B cell (primary cell): ENCODE measurements at regions not wholly inside any gene's neighbourhood (a gene's known extent, or its start where the extent isn't known, plus 50 kb on each side); places are given as distances from the start of the nearest gene placed in this dataset.

Experiments
- EZH2 ChIP-seq: IDR thresholded peaks from 2 replicates; pipeline ENCODE4 v1.6.1; 2012; ENCODE audit warnings: borderline replicate concordance, low read depth, mild to moderate bottlenecking, moderate library complexity, low read length; ENCODE audit not compliant: insufficient read depth, poor library complexity, severe bottlenecking
- TF ChIP-seq, protein P1 (sequence below): fragments of 200-600 bp; IDR thresholded peaks from one replicate; pipeline ENCODE4 v1.8.0; 2022; ENCODE audit warnings: antibody characterized with exemption, mild to moderate bottlenecking

DNA sequence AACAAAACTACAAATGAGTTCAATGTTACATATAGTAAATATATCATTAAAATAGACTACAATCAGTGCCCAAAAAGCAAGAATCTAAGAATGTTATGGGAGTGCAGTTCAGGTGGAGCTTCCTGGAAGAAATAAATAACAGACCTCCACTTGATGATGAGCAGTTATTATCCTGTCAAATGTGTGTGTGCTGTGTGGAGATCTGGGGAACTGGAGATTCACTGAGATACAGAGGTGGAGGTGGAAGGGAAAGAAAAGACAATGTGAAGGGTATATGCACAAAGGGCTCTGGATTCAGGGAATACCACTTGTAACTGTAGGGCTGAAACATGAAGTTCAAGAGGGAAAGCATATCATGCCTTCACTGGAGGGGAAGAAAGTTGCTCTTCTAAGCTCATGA is 331.1 kb downstream of the SEMA3D start:
- TF ChIP-seq, protein P1, sequence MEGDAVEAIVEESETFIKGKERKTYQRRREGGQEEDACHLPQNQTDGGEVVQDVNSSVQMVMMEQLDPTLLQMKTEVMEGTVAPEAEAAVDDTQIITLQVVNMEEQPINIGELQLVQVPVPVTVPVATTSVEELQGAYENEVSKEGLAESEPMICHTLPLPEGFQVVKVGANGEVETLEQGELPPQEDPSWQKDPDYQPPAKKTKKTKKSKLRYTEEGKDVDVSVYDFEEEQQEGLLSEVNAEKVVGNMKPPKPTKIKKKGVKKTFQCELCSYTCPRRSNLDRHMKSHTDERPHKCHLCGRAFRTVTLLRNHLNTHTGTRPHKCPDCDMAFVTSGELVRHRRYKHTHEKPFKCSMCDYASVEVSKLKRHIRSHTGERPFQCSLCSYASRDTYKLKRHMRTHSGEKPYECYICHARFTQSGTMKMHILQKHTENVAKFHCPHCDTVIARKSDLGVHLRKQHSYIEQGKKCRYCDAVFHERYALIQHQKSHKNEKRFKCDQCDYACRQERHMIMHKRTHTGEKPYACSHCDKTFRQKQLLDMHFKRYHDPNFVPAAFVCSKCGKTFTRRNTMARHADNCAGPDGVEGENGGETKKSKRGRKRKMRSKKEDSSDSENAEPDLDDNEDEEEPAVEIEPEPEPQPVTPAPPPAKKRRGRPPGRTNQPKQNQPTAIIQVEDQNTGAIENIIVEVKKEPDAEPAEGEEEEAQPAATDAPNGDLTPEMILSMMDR: no peak
- TF ChIP-seq EZH2: no peak
